IgD-negative memory B cell (primary cell): ENCODE measurements at regions not wholly inside any gene's neighbourhood (a gene's known extent, or its start where the extent isn't known, plus 50 kb on each side); places are given as distances from the start of the nearest gene placed in this dataset.
"Not testable (repeated sequence)": the region's sequence is repeated elsewhere in the genome, so short reads cannot be mapped to it uniquely, and the experiment has no call there.

Source experiments
- H3K27ac Mint-ChIP-seq, 3 donors: one replicate each; pipeline ENCODE4 v1.8.0; 2020 to 2022; ENCODE audit warnings: mild to moderate bottlenecking in 3 of 3, mixed read lengths in 3 of 3, moderate library complexity in 1 of 3
- H3K27me3 Mint-ChIP-seq: one replicate; pipeline ENCODE4 v1.8.0; 2021; ENCODE audit warnings: mixed read lengths
- H3K36me3 Mint-ChIP-seq: one replicate; pipeline ENCODE4 v1.8.0; 2020; ENCODE audit warnings: mild to moderate bottlenecking, mixed read lengths
- H3K4me1 Mint-ChIP-seq, 3 donors: one replicate each; pipeline ENCODE4 v1.8.0; 2020 to 2022; ENCODE audit warnings: mixed read lengths in 3 of 3, mild to moderate bottlenecking in 1 of 3
- H3K4me3 Mint-ChIP-seq, 4 donors: one replicate each; pipeline ENCODE4 v1.8.0; 2020 to 2022; ENCODE audit warnings: mild to moderate bottlenecking in 4 of 4, mixed read lengths in 4 of 4, moderate library complexity in 3 of 4
- H3K9me3 Mint-ChIP-seq, 3 donors: one replicate each; pipeline ENCODE4 v1.8.0; 2020 to 2021; ENCODE audit warnings: mixed read lengths in 3 of 3, mild to moderate bottlenecking in 1 of 3

GRCh38 chr18:77392321-77392720 lies 142.7 kb downstream of the GALR1 start:
- Mint-ChIP-seq H3K27ac (no peak overlapping the region), H3K36me3 (no peaks in the 10 kb centered on the region), H3K9me3 (peaks cover 4 to 5% (median 4%) of the 10 kb centered on the region in 3 donors), H3K4me1 (no peaks in the 10 kb centered on the region), H3K27me3 (peaks cover 4% of the 10 kb centered on the region), H3K4me3 (no peak overlapping the region)

DNA sequence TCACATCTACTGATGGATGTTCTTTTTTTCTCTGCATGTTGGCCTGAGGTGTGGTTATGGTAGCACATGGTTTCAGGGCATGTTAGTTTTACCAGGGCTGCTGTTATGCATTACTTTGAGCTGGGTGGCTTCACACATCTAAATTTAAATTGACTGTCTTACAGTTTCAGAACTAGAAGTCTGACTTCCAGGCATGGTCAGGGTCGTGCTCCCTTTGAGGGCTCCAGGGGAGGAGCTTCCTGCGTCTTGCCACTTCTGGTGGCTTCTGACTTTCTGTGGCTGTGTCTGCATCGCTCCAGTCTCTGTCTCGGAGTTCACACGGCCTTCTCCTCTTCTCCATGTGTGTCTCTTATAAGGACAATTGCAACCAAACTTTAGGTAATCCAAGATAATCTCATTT lies 143.9 kb downstream of the GALR1 start:
- Mint-ChIP-seq H3K9me3 (peaks cover 4 to 5% (median 4%) of the 10 kb centered on the region in 3 donors), H3K27me3 (peaks cover 4% of the 10 kb centered on the region), H3K4me3 (no peak overlapping the region), H3K27ac (no peak overlapping the region), H3K4me1 (no peaks in the 10 kb centered on the region), H3K36me3 (no peaks in the 10 kb centered on the region)

DNA sequence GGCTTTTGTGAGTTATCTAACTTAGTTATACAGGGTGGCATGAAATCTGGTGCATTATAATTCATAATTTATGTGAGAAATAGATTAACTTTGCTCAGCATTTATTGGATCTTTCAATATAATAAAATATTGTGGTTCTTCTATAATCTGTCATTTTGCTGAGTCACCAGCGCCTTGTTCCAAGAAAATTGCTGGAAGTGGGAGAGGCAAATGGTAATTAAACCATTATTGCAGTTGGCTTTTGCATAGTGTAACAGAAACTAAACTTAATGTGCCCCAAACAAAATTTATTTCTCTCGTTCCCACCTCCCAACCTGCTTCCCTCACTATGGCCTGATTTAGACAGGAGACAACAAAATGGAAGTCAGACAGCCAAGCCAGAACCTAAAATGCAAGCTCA lies 146.3 kb downstream of the GALR1 start:
- Mint-ChIP-seq H3K36me3 (no peaks in the 10 kb centered on the region), H3K9me3 (peaks cover 2 to 5% (median 4%) of the 10 kb centered on the region in 3 donors), H3K4me3 (no peak overlapping the region), H3K27ac (no peak overlapping the region), H3K27me3 (peaks cover 4% of the 10 kb centered on the region), H3K4me1 (no peaks in the 10 kb centered on the region)

- Mint-ChIP-seq H3K9me3 (peaks cover 2 to 4% (median 2%) of the 10 kb centered on the region in 3 donors), H3K27ac (no peak overlapping the region), H3K27me3 (peaks cover 4% of the 10 kb centered on the region), H3K4me1 (no peaks in the 10 kb centered on the region), H3K4me3 (no peak overlapping the region), H3K36me3 (no peaks in the 10 kb centered on the region)
Measured at GRCh38 chr18:77397056-77397455, 147.4 kb downstream of the GALR1 start.

GRCh38 chr18:77397617-77398016 lies 148.0 kb downstream of the GALR1 start:
- Mint-ChIP-seq H3K9me3 (peaks cover 0 to 2% (median 0%) of the 10 kb centered on the region in 3 donors), H3K4me1 (no peaks in the 10 kb centered on the region), H3K4me3 (no peak overlapping the region)

DNA sequence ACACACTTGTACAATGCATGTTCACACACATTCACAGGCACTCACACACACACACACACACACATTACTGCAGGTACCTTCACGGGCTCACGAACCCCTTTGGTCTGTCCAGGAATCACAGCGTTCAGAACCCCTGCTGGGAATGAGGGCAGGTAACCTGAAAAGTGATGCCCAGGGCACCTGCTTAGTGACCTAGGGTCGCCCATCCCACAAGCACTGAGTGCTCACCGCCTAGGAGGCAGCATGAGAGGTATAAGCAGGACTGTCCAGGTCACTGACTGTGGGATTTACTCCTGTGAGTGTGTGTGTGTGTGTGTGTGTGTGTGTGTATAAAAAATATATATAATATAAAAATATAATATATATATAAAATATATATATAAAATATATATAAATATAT lies 150.9 kb downstream of the GALR1 start:
- no peaks in the 10 kb centered on the region for H3K9me3 Mint-ChIP-seq
- peaks cover 2% of the 10 kb centered on the region for H3K27me3 Mint-ChIP-seq
- no peaks in the 10 kb centered on the region for H3K36me3 Mint-ChIP-seq
- H3K4me1 Mint-ChIP-seq, result no peaks in the 10 kb centered on the region
- no peak overlapping the region for H3K27ac Mint-ChIP-seq
- no peak overlapping the region for H3K4me3 Mint-ChIP-seq

More at GRCh38 chr18:77397617-77398016, 148.0 kb downstream of the GALR1 start:
- Mint-ChIP-seq H3K27ac (no peak overlapping the region), H3K27me3 (peaks cover 2% of the 10 kb centered on the region), H3K36me3 (no peaks in the 10 kb centered on the region)

DNA sequence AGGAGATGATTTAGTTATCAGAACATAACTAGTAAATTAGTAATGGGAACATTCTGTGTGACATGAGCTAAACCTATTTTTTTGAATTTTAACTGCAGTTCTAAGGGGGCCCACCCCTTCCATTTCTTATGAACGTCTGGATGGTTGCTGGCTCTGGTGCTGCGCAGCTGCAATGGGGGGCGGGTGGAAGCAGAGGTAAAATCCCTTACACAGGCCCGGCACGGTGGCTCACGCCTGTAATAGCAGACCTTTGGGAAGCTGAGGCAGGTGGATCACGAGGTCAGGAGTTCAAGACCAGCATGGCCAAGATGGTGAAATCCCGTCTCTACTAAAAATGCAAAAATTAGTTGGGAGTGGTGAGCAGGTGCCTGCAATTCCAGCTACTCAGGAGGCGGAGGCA lies 151.5 kb downstream of the GALR1 start:
- H3K27me3 Mint-ChIP-seq, result peaks cover 2% of the 10 kb centered on the region
- H3K4me3 Mint-ChIP-seq, result no peak overlapping the region
- no peaks in the 10 kb centered on the region for H3K9me3 Mint-ChIP-seq
- H3K4me1 Mint-ChIP-seq, result no peaks in the 10 kb centered on the region
- no peak overlapping the region for H3K27ac Mint-ChIP-seq
- H3K36me3 Mint-ChIP-seq, result no peaks in the 10 kb centered on the region

DNA sequence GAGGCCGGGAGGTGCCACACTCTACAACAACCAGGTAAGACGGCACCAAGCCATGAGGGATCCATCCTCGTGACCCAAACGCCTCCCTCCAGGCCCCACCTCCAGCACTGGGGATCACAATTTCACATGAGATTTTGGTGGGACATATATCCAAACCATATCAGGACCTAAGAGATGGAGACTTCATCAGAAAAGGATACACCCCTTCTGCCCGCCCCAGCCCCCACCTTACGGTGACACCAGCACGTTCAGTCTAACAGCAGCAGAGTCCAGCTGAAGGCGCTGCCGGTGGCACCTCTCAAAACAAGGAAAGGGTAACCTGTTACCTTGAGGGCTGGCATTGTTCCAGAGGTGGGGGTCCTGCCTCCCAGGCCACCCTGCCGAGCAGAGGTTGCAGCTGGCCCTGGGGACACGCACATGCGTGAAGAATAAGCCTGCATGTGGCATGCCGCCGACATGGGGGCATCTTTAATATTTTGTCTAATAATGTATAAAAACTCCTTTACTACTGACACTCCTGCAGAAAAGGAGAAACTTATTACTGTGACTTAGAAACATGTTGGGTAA lies 154.4 kb downstream of the GALR1 start:
- no peaks in the 10 kb centered on the region for H3K9me3 Mint-ChIP-seq
- no peak overlapping the region for H3K27ac Mint-ChIP-seq
- no peaks in the 10 kb centered on the region for H3K36me3 Mint-ChIP-seq
- no peaks in the 10 kb centered on the region for H3K27me3 Mint-ChIP-seq
- H3K4me3 Mint-ChIP-seq, result no peak overlapping the region
- H3K4me1 Mint-ChIP-seq, result no peaks in the 10 kb centered on the region

GRCh38 chr18:77405096-77405495 lies 155.4 kb downstream of the GALR1 start:
- no peaks in the 10 kb centered on the region for H3K27me3 Mint-ChIP-seq
- H3K36me3 Mint-ChIP-seq, result no peaks in the 10 kb centered on the region
- no peak overlapping the region for H3K27ac Mint-ChIP-seq
- no peak overlapping the region for H3K4me3 Mint-ChIP-seq
- no peaks in the 10 kb centered on the region for H3K9me3 Mint-ChIP-seq
- no peaks in the 10 kb centered on the region for H3K4me1 Mint-ChIP-seq

- no peaks in the 10 kb centered on the region for H3K27me3 Mint-ChIP-seq
- no peak overlapping the region for H3K27ac Mint-ChIP-seq
- H3K36me3 Mint-ChIP-seq, result no peaks in the 10 kb centered on the region
- no peaks in the 10 kb centered on the region for H3K4me1 Mint-ChIP-seq
- no peak overlapping the region for H3K4me3 Mint-ChIP-seq
- H3K9me3 Mint-ChIP-seq, result no peaks in the 10 kb centered on the region
Measured at GRCh38 chr18:77407733-77408132, 158.1 kb downstream of the GALR1 start.

GRCh38 chr18:77421546-77421945 lies 171.9 kb downstream of the GALR1 start:
- H3K27me3 Mint-ChIP-seq, H3K27ac Mint-ChIP-seq: not testable (repeated sequence)

GRCh38 chr18:77422974-77423867 lies 173.6 kb downstream of the GALR1 start:
- no peaks in the 10 kb centered on the region for H3K36me3 Mint-ChIP-seq
- no peak overlapping the region for H3K4me3 Mint-ChIP-seq
- peaks cover 0 to 2% (median 0%) of the 10 kb centered on the region in 3 donors for H3K9me3 Mint-ChIP-seq
- no peaks in the 10 kb centered on the region for H3K4me1 Mint-ChIP-seq
- no peaks in the 10 kb centered on the region for H3K27me3 Mint-ChIP-seq
- no peak overlapping the region for H3K27ac Mint-ChIP-seq

More at GRCh38 chr18:77421546-77421945, 171.9 kb downstream of the GALR1 start:
- not testable (repeated sequence) for H3K4me1 Mint-ChIP-seq, H3K4me3 Mint-ChIP-seq, H3K36me3 Mint-ChIP-seq, H3K9me3 Mint-ChIP-seq

DNA sequence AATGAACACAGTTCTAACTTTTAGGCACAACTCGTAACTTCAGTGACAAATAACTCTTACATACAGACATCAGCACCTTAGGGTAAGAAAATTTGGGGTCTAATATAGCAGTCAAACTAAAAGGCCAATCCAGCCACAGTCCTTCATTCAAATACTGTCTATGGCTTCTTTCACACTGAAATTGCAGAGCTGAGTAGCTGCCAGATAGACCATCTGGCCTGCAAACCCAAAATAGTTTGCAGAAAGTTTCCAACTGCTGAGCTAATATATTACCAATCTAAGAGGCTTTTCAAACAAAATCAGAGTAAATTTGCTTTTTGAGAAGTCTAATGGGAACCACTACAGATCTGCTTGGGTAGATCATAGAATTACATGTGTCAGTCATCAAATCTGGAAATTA lies 183.4 kb downstream of the GALR1 start:
- H3K36me3 Mint-ChIP-seq, result no peaks in the 10 kb centered on the region
- H3K4me3 Mint-ChIP-seq, result no peak overlapping the region
- peaks cover 0 to 5% (median 0%) of the 10 kb centered on the region in 3 donors for H3K9me3 Mint-ChIP-seq
- peaks cover 0 to under 1% (median 0%) of the 10 kb centered on the region in 3 donors for H3K4me1 Mint-ChIP-seq
- H3K27ac Mint-ChIP-seq, result no peak overlapping the region
- peaks cover 10% of the 10 kb centered on the region for H3K27me3 Mint-ChIP-seq

- peaks cover 9% of the 10 kb centered on the region for H3K27me3 Mint-ChIP-seq
- no peak overlapping the region for H3K4me3 Mint-ChIP-seq
- H3K9me3 Mint-ChIP-seq, result no peaks in the 10 kb centered on the region
- peaks cover 0 to 1% (median 0%) of the 10 kb centered on the region in 3 donors for H3K4me1 Mint-ChIP-seq
- no peak overlapping the region for H3K27ac Mint-ChIP-seq
- no peaks in the 10 kb centered on the region for H3K36me3 Mint-ChIP-seq
Measured at GRCh38 chr18:77439888-77440287, 190.2 kb downstream of the GALR1 start.

GRCh38 chr18:77442393-77442792 lies 192.7 kb downstream of the GALR1 start:
- Mint-ChIP-seq H3K27me3 (peaks cover 7% of the 10 kb centered on the region), H3K9me3 (no peaks in the 10 kb centered on the region), H3K4me1 (peaks cover 0 to 1% (median 0%) of the 10 kb centered on the region in 3 donors), H3K4me3 (no peak overlapping the region), H3K27ac (no peak overlapping the region), H3K36me3 (no peaks in the 10 kb centered on the region)

DNA sequence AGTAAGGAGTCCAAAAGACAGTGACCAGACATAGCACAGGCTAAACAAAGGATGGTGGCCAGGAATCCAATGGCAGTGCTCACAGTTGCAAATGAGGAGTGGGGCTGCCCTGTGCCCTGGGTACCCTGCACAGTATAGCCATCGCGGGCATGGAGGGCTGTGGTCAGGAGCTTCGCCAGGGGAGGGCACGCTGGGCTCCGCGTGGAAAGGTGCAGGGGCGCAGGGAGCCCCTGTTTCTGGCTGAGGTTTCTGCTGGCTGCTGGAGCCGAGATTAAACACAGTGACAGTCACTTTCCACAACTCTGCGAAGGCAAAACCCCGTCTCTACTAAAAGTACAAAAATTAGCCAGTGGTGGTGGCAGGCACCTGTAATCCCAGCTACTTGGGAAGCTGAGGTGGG lies 194.7 kb downstream of the GALR1 start:
- Mint-ChIP-seq H3K27me3 (peaks cover 7% of the 10 kb centered on the region), H3K4me1 (no peaks in the 10 kb centered on the region), H3K4me3 (no peak overlapping the region), H3K9me3 (no peaks in the 10 kb centered on the region), H3K27ac (no peak overlapping the region), H3K36me3 (no peaks in the 10 kb centered on the region)
